Rectal smooth muscle tissue (tissue), 1 donor: ENCODE measurements at regions not wholly inside any gene's neighbourhood (a gene's known extent, or its start where the extent isn't known, plus 50 kb on each side); places are given as distances from the start of the nearest gene placed in this dataset.
"Not testable (repeated sequence)": the region's sequence is repeated elsewhere in the genome, so short reads cannot be mapped to it uniquely, and the experiment has no call there.

Source experiments
- H3K27ac ChIP-seq: one replicate; pipeline ENCODE4 v1.7.0; 2013; ENCODE audit warnings: low read depth, low read length, inconsistent platforms
- H3K27me3 ChIP-seq: one replicate; pipeline ENCODE4 v1.7.0; 2013; ENCODE audit warnings: low read length; ENCODE audit not compliant: control insufficient read depth, insufficient read depth
- H3K36me3 ChIP-seq: one replicate; pipeline ENCODE4 v1.7.0; 2013; ENCODE audit warnings: low read length; ENCODE audit not compliant: control insufficient read depth, insufficient read depth
- H3K4me1 ChIP-seq: one replicate; pipeline ENCODE4 v1.7.0; 2013; ENCODE audit warnings: low read length; ENCODE audit not compliant: control insufficient read depth, insufficient read depth
- H3K4me3 ChIP-seq: one replicate; pipeline ENCODE4 v1.7.0; 2013; ENCODE audit warnings: low read length
- H3K9ac ChIP-seq: one replicate; pipeline ENCODE4 v1.7.0; 2013; ENCODE audit warnings: low read length

DNA sequence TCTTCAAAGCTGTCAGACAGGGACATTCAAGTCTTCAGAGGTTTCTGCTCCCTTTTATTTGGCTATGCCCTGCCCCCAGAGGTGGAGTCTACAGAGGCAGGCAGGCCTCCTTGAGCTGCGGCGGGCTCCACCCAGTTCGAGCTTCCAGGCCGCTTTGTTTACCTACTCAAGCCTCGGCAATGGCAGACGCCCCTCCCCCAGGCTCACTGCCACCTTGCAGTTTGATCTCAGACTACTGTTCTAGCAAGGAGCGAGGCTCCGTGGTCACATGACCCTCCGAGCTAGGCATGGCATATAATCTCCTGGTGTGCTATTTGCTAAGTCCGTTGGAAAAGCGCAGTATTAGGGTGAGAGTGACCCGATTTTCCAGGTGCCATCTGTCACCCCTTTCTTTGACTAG is 462.6 kb upstream of the HS3ST5 start:
- H3K9ac ChIP-seq, H3K36me3 ChIP-seq, H3K4me3 ChIP-seq, H3K27ac ChIP-seq, H3K4me1 ChIP-seq, H3K27me3 ChIP-seq: not testable (repeated sequence)

- no peaks in the 10 kb centered on the region for H3K27me3 ChIP-seq
- H3K4me1 ChIP-seq: no peaks in the 10 kb centered on the region
- no peak overlapping the region for H3K9ac ChIP-seq
- no peak overlapping the region for H3K4me3 ChIP-seq
- H3K36me3 ChIP-seq: no peaks in the 10 kb centered on the region
- no peak overlapping the region for H3K27ac ChIP-seq
Observed at GRCh38 chr6:114796576-114796975, 453.8 kb upstream of the HS3ST5 start.

DNA sequence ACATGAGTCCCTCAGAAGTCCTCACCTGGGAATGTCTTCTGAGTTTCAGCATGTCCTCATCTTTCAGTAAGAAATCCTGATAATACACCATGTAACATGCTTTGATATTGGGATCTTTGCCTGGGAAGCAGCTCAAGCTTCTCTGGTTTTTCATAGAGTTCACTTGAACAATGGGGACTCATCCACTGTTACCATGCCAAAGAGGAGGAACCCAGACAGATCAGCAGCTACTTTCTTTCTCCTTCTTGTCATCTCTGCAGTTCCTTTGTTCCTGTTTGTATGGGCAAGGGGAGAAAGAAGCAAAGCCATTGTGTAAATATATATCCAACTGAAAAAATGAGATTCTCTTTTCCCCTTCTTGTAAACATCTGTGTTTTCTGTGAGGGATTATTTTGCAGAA is 450.6 kb upstream of the HS3ST5 start:
- Histone ChIP-seq H3K36me3 (no peaks in the 10 kb centered on the region), H3K9ac (no peak overlapping the region), H3K4me1 (no peaks in the 10 kb centered on the region), H3K27me3 (no peaks in the 10 kb centered on the region), H3K4me3 (no peak overlapping the region), H3K27ac (no peak overlapping the region)

DNA sequence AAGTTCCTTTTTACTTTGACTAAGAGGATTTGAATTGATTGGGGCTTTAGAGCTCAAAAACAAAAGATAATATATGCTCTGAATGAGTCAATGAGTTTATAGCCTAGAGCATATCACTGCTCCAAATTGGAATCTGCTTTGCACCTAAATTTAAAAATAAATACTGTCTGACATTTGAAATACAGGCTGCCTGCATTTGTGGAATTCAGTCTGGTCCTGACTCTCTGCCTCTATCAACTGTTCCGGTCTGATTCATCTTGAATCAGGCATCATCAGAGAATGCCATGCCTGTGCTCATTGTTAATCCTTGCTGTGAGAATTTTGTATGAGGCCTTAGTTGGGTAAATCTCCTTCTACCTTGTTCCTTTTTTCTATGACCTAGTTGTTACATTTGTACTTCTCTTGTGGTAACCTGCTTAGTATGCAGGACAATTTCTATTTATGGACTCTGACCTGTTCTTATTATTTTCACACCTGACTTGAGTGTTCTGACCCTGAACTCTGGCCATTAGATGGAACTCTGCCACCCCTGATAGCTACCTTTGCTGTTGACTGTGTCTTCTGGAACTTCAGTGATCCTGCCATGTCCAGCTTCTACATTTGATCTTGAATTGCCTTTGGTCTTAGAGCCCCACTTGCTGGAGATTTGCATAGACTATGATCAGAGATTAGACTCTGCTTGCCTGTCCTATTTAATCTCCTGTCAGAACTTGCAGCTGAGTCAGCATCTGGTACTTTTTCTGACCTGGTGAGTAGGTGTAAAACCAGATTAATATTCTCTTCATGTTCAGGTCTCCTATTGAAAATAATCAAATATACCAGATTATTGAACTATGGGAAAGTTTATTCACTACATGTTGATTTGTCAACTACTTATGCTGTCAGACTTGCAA is 442.7 kb upstream of the HS3ST5 start:
- H3K4me1 ChIP-seq: no peaks in the 10 kb centered on the region
- no peak overlapping the region for H3K9ac ChIP-seq
- H3K36me3 ChIP-seq: no peaks in the 10 kb centered on the region
- no peak overlapping the region for H3K4me3 ChIP-seq
- no peak overlapping the region for H3K27ac ChIP-seq
- H3K27me3 ChIP-seq: no peaks in the 10 kb centered on the region

GRCh38 chr6:114783783-114784182 is 441.0 kb upstream of the HS3ST5 start:
- H3K4me1 ChIP-seq: no peaks in the 10 kb centered on the region
- no peak overlapping the region for H3K9ac ChIP-seq
- no peaks in the 10 kb centered on the region for H3K36me3 ChIP-seq
- H3K27ac ChIP-seq: no peak overlapping the region
- H3K4me3 ChIP-seq: no peak overlapping the region
- no peaks in the 10 kb centered on the region for H3K27me3 ChIP-seq

- no peaks in the 10 kb centered on the region for H3K4me1 ChIP-seq
- no peak overlapping the region for H3K27ac ChIP-seq
- H3K4me3 ChIP-seq: no peak overlapping the region
- H3K9ac ChIP-seq: no peak overlapping the region
- H3K27me3 ChIP-seq: no peaks in the 10 kb centered on the region
- H3K36me3 ChIP-seq: no peaks in the 10 kb centered on the region
Observed at GRCh38 chr6:114783083-114783482, 440.3 kb upstream of the HS3ST5 start.

DNA sequence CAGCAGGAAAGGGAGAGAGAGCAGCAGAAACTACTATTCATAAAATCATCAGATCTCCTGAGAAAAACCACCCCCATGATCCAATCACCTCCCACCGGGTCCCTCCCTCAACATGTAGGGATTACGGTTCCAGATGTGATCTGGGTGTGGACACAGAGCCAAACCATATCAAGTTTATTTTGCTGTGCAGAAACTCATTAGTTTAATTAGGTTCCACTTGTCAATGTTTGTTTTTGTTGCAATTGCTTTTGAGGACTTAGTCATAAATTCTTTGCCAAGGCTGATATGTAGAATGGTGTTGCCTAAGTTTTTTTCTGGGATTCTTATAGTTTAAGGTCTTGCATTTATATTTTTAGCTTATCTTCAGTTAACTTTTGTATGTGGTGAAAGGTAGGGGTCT is 422.0 kb upstream of the HS3ST5 start:
- no peaks in the 10 kb centered on the region for H3K27me3 ChIP-seq

DNA sequence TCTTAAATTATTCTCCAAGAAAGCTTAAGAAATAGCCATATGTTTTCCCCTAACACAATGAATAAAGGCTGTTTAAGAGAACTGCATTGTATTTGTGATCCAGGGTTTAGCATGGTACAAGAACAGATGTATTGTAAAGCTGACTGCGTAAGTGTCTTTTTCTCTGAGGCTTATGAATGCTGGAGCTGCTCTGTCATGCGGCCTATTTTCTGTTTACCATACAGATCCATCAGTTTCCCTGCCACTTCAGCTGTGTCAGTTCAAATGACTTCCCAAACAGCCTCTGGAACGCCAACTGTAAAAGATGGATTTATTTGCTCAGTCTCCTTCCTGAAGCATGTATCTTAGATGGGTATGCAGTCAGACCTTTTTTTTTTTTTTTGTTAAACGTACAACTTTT is 419.3 kb upstream of the HS3ST5 start:
- Histone ChIP-seq H3K27ac (no peak overlapping the region), H3K9ac (no peak overlapping the region), H3K27me3 (no peaks in the 10 kb centered on the region), H3K36me3 (no peaks in the 10 kb centered on the region), H3K4me1 (no peaks in the 10 kb centered on the region), H3K4me3 (no peak overlapping the region)

More for the DNA sequence above, 422.0 kb upstream of the HS3ST5 start:
- Histone ChIP-seq H3K9ac (no peak overlapping the region), H3K4me3 (no peak overlapping the region), H3K27ac (no peak overlapping the region), H3K4me1 (no peaks in the 10 kb centered on the region), H3K36me3 (no peaks in the 10 kb centered on the region)

DNA sequence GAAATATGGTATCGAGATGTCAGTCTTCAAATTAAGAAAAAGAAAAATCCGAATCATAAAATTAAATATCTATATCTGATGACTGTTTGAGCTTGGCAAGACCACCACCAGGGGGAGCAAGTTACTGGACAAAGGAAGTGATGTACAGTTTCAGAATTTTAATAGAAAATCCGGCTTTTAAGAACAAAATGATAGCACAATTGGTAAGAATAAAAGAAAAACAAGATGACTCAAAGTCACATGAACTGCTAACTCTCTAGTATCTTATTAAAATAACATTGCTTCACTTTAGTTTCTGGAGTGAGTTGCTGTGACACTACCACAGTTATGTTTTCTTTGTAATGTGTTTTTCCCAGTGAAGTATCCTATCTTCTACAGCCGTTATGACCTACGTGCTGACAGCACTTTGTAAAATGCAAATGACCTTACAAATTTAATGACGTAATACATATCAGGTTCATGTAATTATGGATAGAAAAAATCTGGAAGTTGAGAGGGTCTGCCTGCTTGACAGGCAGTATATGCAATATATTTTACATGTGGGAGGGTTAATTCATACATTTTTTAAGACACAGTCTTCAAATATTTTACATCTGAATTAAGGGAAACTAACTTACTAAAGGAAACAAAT is 405.3 kb upstream of the HS3ST5 start:
- Histone ChIP-seq H3K27me3 (no peaks in the 10 kb centered on the region), H3K27ac (no peak overlapping the region), H3K4me3 (no peak overlapping the region), H3K9ac (no peak overlapping the region), H3K4me1 (no peaks in the 10 kb centered on the region), H3K36me3 (no peaks in the 10 kb centered on the region)

DNA sequence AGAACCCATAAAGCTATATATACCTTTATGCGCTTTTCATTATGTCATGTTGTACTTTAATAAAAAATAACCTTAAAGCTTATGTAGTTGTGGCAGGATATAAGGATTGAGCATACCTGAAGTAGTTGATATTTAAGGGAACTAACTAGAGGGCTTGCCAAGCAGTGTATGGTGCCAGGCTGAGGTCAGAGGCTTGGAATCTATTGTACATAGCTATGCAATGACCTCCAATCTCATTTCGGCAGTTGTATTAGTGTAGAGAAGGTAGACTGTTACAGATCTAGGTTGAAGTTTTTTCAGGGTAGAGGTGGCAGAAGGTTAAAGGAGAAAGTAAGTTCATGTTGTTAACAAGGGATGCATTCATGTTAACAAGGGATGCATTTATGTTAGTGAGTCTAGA is 397.7 kb upstream of the HS3ST5 start:
- Histone ChIP-seq H3K36me3 (no peaks in the 10 kb centered on the region), H3K27me3 (no peaks in the 10 kb centered on the region), H3K9ac (no peak overlapping the region), H3K4me1 (no peaks in the 10 kb centered on the region), H3K4me3 (no peak overlapping the region), H3K27ac (no peak overlapping the region)

GRCh38 chr6:114739656-114740055 is 396.8 kb upstream of the HS3ST5 start:
- Histone ChIP-seq H3K27ac (no peak overlapping the region), H3K27me3 (no peaks in the 10 kb centered on the region), H3K9ac (no peak overlapping the region), H3K4me1 (no peaks in the 10 kb centered on the region), H3K36me3 (no peaks in the 10 kb centered on the region), H3K4me3 (no peak overlapping the region)

- Histone ChIP-seq H3K36me3 (no peaks in the 10 kb centered on the region), H3K4me1 (no peaks in the 10 kb centered on the region), H3K9ac (no peak overlapping the region), H3K4me3 (no peak overlapping the region), H3K27ac (no peak overlapping the region), H3K27me3 (no peaks in the 10 kb centered on the region)
Observed at GRCh38 chr6:114735025-114735735, 392.4 kb upstream of the HS3ST5 start.
